ENCODE measurements at regions not wholly inside any gene's neighbourhood (a gene's known extent, or its start where the extent isn't known, plus 50 kb on each side); places are given as distances from the start of the nearest gene placed in this dataset.

DNA sequence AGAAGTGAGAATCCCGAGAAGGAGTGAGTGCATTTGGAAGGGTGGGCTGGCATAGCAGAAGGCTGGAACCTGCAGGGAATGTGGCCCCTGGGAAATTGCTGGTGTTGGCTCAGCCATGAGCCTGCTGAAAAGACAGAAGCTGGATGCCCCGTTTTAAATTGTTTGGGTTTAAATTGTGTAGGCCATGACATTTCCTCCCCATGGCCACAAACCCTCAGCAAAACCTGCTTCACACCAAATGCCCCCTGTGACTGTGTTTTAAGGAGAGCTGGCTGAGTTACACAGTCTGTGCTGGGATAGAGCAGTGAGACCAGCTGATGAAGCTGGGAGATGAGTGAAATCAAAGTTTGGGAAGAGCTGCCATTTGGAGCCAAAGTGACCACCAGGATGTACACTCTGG, 216.3 kb upstream of the RGMA start:
- TF ChIP-seq POLR2AphosphoS5 (IDR thresholded peaks at IDR 0.05; ENCODE audit: low read depth, low read length) (no peak), CTCF (IDR thresholded peaks at IDR 0.05) (no peak), MAX (IDR thresholded peaks at IDR 0.05; ENCODE audit: low read depth) (no peak), NRF1 (IDR thresholded peaks at IDR 0.05; ENCODE audit: low read depth, low read length) (no peak), RFX5 (IDR thresholded peaks at IDR 0.05; ENCODE audit: low read length) (no peak), EZH2phosphoT487 (IDR thresholded peaks at IDR 0.05; ENCODE audit: borderline replicate concordance, low read depth) (no peak), RCOR1 (IDR thresholded peaks at IDR 0.05; ENCODE audit: low read length) (no peak), NFIC (IDR thresholded peaks at IDR 0.05; ENCODE audit: borderline replicate concordance) (no peak)
- TF ChIP-seq, protein P1, sequence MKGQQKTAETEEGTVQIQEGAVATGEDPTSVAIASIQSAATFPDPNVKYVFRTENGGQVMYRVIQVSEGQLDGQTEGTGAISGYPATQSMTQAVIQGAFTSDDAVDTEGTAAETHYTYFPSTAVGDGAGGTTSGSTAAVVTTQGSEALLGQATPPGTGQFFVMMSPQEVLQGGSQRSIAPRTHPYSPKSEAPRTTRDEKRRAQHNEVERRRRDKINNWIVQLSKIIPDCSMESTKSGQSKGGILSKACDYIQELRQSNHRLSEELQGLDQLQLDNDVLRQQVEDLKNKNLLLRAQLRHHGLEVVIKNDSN (IDR thresholded peaks at IDR 0.05; ENCODE audit: borderline replicate concordance, low read depth) = no peak
- TF ChIP-seq, protein P2, sequence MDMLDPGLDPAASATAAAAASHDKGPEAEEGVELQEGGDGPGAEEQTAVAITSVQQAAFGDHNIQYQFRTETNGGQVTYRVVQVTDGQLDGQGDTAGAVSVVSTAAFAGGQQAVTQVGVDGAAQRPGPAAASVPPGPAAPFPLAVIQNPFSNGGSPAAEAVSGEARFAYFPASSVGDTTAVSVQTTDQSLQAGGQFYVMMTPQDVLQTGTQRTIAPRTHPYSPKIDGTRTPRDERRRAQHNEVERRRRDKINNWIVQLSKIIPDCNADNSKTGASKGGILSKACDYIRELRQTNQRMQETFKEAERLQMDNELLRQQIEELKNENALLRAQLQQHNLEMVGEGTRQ (IDR thresholded peaks at IDR 0.05; ENCODE audit: borderline replicate concordance, low read depth, low read length) = no peak

All from SK-N-SH (cell line).